GM12878 (cell line): ENCODE measurements at regions not wholly inside any gene's neighbourhood (a gene's known extent, or its start where the extent isn't known, plus 50 kb on each side); places are given as distances from the start of the nearest gene placed in this dataset.
"Not testable (repeated sequence)": the region's sequence is repeated elsewhere in the genome, so short reads cannot be mapped to it uniquely, and the experiment has no call there.

ENCODE experiments used
- BHLHE40 ChIP-seq, 2 experiments: fragments of 450-650 bp in 1 of 2; IDR thresholded peaks; 2 replicates each; pipeline ENCODE4 v1.6.1; 2011 to 2017; ENCODE audit warnings: low read depth in 2 of 2, borderline replicate concordance in 1 of 2, improper control_type of control experiment in 1 of 2, low read length in 1 of 2, mild to moderate bottlenecking in 1 of 2
- CTCF ChIP-seq, 3 experiments: IDR thresholded peaks in 2 of 3; conservative IDR thresholded peaks in 1 of 3; 2 replicates each; pipeline ENCODE4 v1.5.1; 2011; ENCODE audit warnings: low read depth in 3 of 3, low read length in 3 of 3, mild to moderate bottlenecking in 3 of 3, control low read depth in 2 of 3, moderate library complexity in 2 of 3, inconsistent platforms in 1 of 3, mixed read lengths in 1 of 3; ENCODE audit not compliant: control insufficient read depth in 2 of 3, insufficient read depth in 1 of 3; ENCODE audit errors: extremely low read depth in 1 of 3
- FOS ChIP-seq: IDR thresholded peaks from 3 replicates; pipeline ENCODE4 v1.6.1; 2011; ENCODE audit warnings: borderline replicate concordance; ENCODE audit not compliant: insufficient read length; ENCODE audit errors: extremely low read depth
- NR2C2 ChIP-seq: IDR thresholded peaks from 2 replicates; pipeline ENCODE4 v1.6.1; 2011; ENCODE audit warnings: borderline replicate concordance, low read depth; ENCODE audit not compliant: control insufficient read depth, insufficient read length
- TBL1XR1 ChIP-seq: IDR thresholded peaks from 2 replicates; pipeline ENCODE4 v1.6.1; 2012; ENCODE audit warnings: low read depth, low read length, improper control_type of control experiment

GRCh38 chr1:234793924-234794323 is 183.9 kb upstream of the IRF2BP2 start:
- not testable (repeated sequence) for TF ChIP-seq BHLHE40 (IDR thresholded peaks at IDR 0.05; ENCODE audit: borderline replicate concordance in 1 of 2, low read depth in 2 of 2, low read length in 1 of 2); CTCF (IDR thresholded peaks at IDR 0.05 in 2 of 3, conservative IDR thresholded peaks at IDR 0.05 in 1 of 3; ENCODE audit: control insufficient read depth in 2 of 3, extremely low read depth in 1 of 3, insufficient read depth in 1 of 3, low read depth in 3 of 3, low read length in 3 of 3); FOS; NR2C2; TBL1XR1
